H9 (cell line): ENCODE measurements at regions not wholly inside any gene's neighbourhood (a gene's known extent, or its start where the extent isn't known, plus 50 kb on each side); places are given as distances from the start of the nearest gene placed in this dataset.

ENCODE experiments used
- DNase-seq: peaks from one replicate; pipeline ENCODE4 v3.0.0-alpha.2; 2017
- H2AFZ ChIP-seq: one replicate; pipeline ENCODE4 v1.6.1; 2013; ENCODE audit warnings: mild to moderate bottlenecking, low read length, control low read depth, moderate library complexity
- H2AK5ac ChIP-seq: 2 replicates; pipeline ENCODE4 v1.6.1; 2013; ENCODE audit warnings: low read length, control low read depth, mixed read lengths; ENCODE audit not compliant: insufficient read length
- H2BK120ac ChIP-seq: one replicate; pipeline ENCODE4 v1.6.1; 2013; ENCODE audit warnings: low read depth, mild to moderate bottlenecking, low read length, control low read depth, inconsistent platforms; ENCODE audit not compliant: poor library complexity, severe bottlenecking
- H2BK12ac ChIP-seq: 2 replicates; pipeline ENCODE4 v1.6.1; 2013; ENCODE audit warnings: low read length, control low read depth, mixed read lengths, low read depth; ENCODE audit not compliant: insufficient read length
- H2BK15ac ChIP-seq: 2 replicates; pipeline ENCODE4 v1.6.1; 2013; ENCODE audit warnings: low read depth, low read length, control low read depth
- H2BK20ac ChIP-seq: one replicate; pipeline ENCODE4 v1.6.1; 2013; ENCODE audit warnings: low read depth, mild to moderate bottlenecking, low read length, control low read depth, inconsistent platforms; ENCODE audit not compliant: poor library complexity, severe bottlenecking
- H2BK5ac ChIP-seq: 2 replicates; pipeline ENCODE4 v1.6.1; 2013; ENCODE audit warnings: low read length, control low read depth, mixed read lengths; ENCODE audit not compliant: insufficient read length
- H3K14ac ChIP-seq: 2 replicates; pipeline ENCODE4 v1.6.1; 2013; ENCODE audit warnings: low read length, control low read depth; ENCODE audit not compliant: insufficient read depth
- H3K18ac ChIP-seq: 2 replicates; pipeline ENCODE4 v1.6.1; 2013; ENCODE audit warnings: low read depth, mild to moderate bottlenecking, mixed read lengths, low read length, control low read depth; ENCODE audit not compliant: insufficient read length
- H3K23ac ChIP-seq: 2 replicates; pipeline ENCODE4 v1.6.1; 2013; ENCODE audit warnings: low read length, control low read depth, mixed read lengths, low read depth; ENCODE audit not compliant: insufficient read length
- H3K23me2 ChIP-seq: 2 replicates; pipeline ENCODE4 v1.6.1; 2013; ENCODE audit warnings: low read depth, mild to moderate bottlenecking, mixed read lengths, low read length, control low read depth; ENCODE audit not compliant: insufficient read length, poor library complexity, severe bottlenecking
- H3K27ac ChIP-seq: 2 replicates; pipeline ENCODE4 v1.5.1; 2013; ENCODE audit warnings: low read length, control low read depth, mixed read lengths, low read depth; ENCODE audit not compliant: insufficient read length
- H3K27me3 ChIP-seq: 2 replicates; pipeline ENCODE4 v1.6.1; 2013; ENCODE audit warnings: low read length, control low read depth, inconsistent platforms; ENCODE audit not compliant: insufficient read depth
- H3K4ac ChIP-seq: 2 replicates; pipeline ENCODE4 v1.6.1; 2013; ENCODE audit warnings: low read depth, mild to moderate bottlenecking, control low read depth, inconsistent platforms, low read length, moderate library complexity
- H3K4me1 ChIP-seq: 2 replicates; pipeline ENCODE4 v1.6.1; 2013; ENCODE audit warnings: low read length, control low read depth, inconsistent platforms; ENCODE audit not compliant: insufficient read depth
- H3K4me2 ChIP-seq: 2 replicates; pipeline ENCODE4 v1.6.1; 2013; ENCODE audit warnings: low read length, control low read depth, mixed read lengths; ENCODE audit not compliant: insufficient read length, insufficient read depth
- H3K56ac ChIP-seq: 2 replicates; pipeline ENCODE4 v1.6.1; 2013; ENCODE audit warnings: low read depth, mild to moderate bottlenecking, mixed read lengths, low read length, control low read depth; ENCODE audit not compliant: insufficient read length
- H3K79me1 ChIP-seq: 2 replicates; pipeline ENCODE4 v1.6.1; 2013; ENCODE audit warnings: low read depth, mild to moderate bottlenecking, moderate library complexity, low read length, control low read depth, inconsistent platforms; ENCODE audit not compliant: insufficient read depth, poor library complexity, severe bottlenecking
- H3K79me2 ChIP-seq: 2 replicates; pipeline ENCODE4 v1.6.1; 2013; ENCODE audit warnings: low read length, control low read depth, inconsistent platforms; ENCODE audit not compliant: insufficient read depth
- H3K9ac ChIP-seq: 2 replicates; pipeline ENCODE4 v1.6.1; 2013; ENCODE audit warnings: low read length, control low read depth, mixed read lengths; ENCODE audit not compliant: insufficient read length; ENCODE audit errors: extremely low read depth
- H3K9me3 ChIP-seq: one replicate; pipeline ENCODE4 v1.6.1; 2013; ENCODE audit warnings: low read depth, low read length, inconsistent platforms; ENCODE audit not compliant: control insufficient read depth
- H3T11ph ChIP-seq: one replicate; pipeline ENCODE4 v1.6.1; 2013; ENCODE audit warnings: mild to moderate bottlenecking, low read length, control low read depth, inconsistent platforms
- H4K20me1 ChIP-seq: one replicate; pipeline ENCODE4 v1.6.1; 2013; ENCODE audit not compliant: control insufficient read depth, insufficient read length, insufficient read depth
- H4K5ac ChIP-seq: 2 replicates; pipeline ENCODE4 v1.6.1; 2013; ENCODE audit warnings: low read depth, mild to moderate bottlenecking, mixed read lengths, low read length, control low read depth; ENCODE audit not compliant: insufficient read length
- H4K8ac ChIP-seq: replicated peaks from 2 replicates; pipeline ENCODE4 v1.6.1; 2013; ENCODE audit warnings: low read length, control low read depth, mixed read lengths, low read depth; ENCODE audit not compliant: insufficient read length
- H4K91ac ChIP-seq: 2 replicates; pipeline ENCODE4 v1.6.1; 2013; ENCODE audit warnings: low read depth, mild to moderate bottlenecking, moderate library complexity, mixed read lengths, low read length, control low read depth; ENCODE audit not compliant: insufficient read length
- H3K27ac Mint-ChIP-seq, 3 experiments: 2 replicates in 2 of 3; 3 replicates in 1 of 3; pipeline ENCODE4 v1.8.0; 2020 to 2021; ENCODE audit warnings: mixed read lengths in 3 of 3, mild to moderate bottlenecking in 1 of 3, moderate library complexity in 1 of 3
- H3K27me3 Mint-ChIP-seq: 2 replicates; pipeline ENCODE4 v1.8.0; 2021; ENCODE audit warnings: low read depth, mild to moderate bottlenecking, moderate library complexity, mixed read lengths
- H3K36me3 Mint-ChIP-seq, 3 experiments: 2 replicates in 2 of 3; 3 replicates in 1 of 3; pipeline ENCODE4 v1.8.0; 2020 to 2021; ENCODE audit warnings: low read depth in 3 of 3, mixed read lengths in 3 of 3; ENCODE audit not compliant: insufficient read depth in 1 of 3
- H3K4me1 Mint-ChIP-seq, 2 experiments: 2 replicates each; pipeline ENCODE4 v1.8.0; 2020; ENCODE audit warnings: mixed read lengths in 2 of 2
- H3K4me3 Mint-ChIP-seq, 2 experiments: 2 replicates in 1 of 2; 3 replicates in 1 of 2; pipeline ENCODE4 v1.8.0; 2020 to 2021; ENCODE audit warnings: mild to moderate bottlenecking in 2 of 2, mixed read lengths in 2 of 2, moderate library complexity in 1 of 2
- H3K9me3 Mint-ChIP-seq, 2 experiments: 2 replicates in 1 of 2; 3 replicates in 1 of 2; pipeline ENCODE4 v1.8.0; 2020; ENCODE audit warnings: mild to moderate bottlenecking in 2 of 2, mixed read lengths in 2 of 2, moderate library complexity in 1 of 2
- CTCF ChIP-seq: fragments of 200-600 bp; sonication (generic); conservative IDR thresholded peaks from 3 replicates; pipeline ENCODE4 v1.8.0; 2021; ENCODE audit warnings: antibody characterized with exemption, mild to moderate bottlenecking
- WGBS: extraction: QIAGEN DNeasy Blood & Tissue Kit; methylation state at CpG from one replicate; pipeline ENCODE4 v1.1.7; 2013; ENCODE audit warnings: missing lambda C conversion rate, low lambda C conversion rate, mixed read lengths; ENCODE audit not compliant: insufficient read length; ENCODE audit errors: extremely low coverage; 5-methylcytosine and 5-hydroxymethylcytosine counted together

- no CpG with 5 or more reads among the region's 4 CpGs for WGBS
- no peak for TF ChIP-seq CTCF
- H3K4me1 Mint-ChIP-seq: peaks cover 0 to 3% of the 10 kb centered on the region in 2 experiments; a peak in 2 of 4 replicates
Measured at GRCh38 chr7:109752068-109752467, 1182.4 kb downstream of the DNAJB9 start.

More at GRCh38 chr7:109752068-109752467, 1182.4 kb downstream of the DNAJB9 start:
- Histone ChIP-seq H3T11ph (no peak overlapping the region), H4K5ac (no peak overlapping the region), H2BK5ac (no peak overlapping the region), H2BK120ac (no peak overlapping the region), H3K9ac (no peak overlapping the region), H3K14ac (no peak overlapping the region), H4K8ac (no peak overlapping the region), H3K4me1 (no peaks in the 10 kb centered on the region), H4K20me1 (no peaks in the 10 kb centered on the region), H3K4me2 (no peak overlapping the region), H2BK20ac (no peak overlapping the region), H3K27me3 (no peaks in the 10 kb centered on the region), H2BK12ac (no peak overlapping the region), H4K91ac (no peak overlapping the region), H3K18ac (no peak overlapping the region), H3K27ac (no peak overlapping the region), H3K4ac (no peak overlapping the region), H3K23me2 (no peaks in the 10 kb centered on the region), H3K9me3 (no peaks in the 10 kb centered on the region), H2AFZ (no peak overlapping the region), H3K23ac (no peak overlapping the region), H3K79me2 (no peaks in the 10 kb centered on the region), H2BK15ac (no peak overlapping the region), H2AK5ac (no peak overlapping the region), H3K56ac (no peak overlapping the region), H3K79me1 (no peaks in the 10 kb centered on the region)
- H3K4me3 Mint-ChIP-seq: no peak overlapping the region
- DNase-seq: no peak
- no peak overlapping the region; a peak in 1 of 7 replicates for H3K27ac Mint-ChIP-seq
- no peaks in the 10 kb centered on the region for H3K27me3 Mint-ChIP-seq
- no peaks in the 10 kb centered on the region for H3K36me3 Mint-ChIP-seq
- no peaks in the 10 kb centered on the region for H3K9me3 Mint-ChIP-seq
